ENCODE measurements at regions not wholly inside any gene's neighbourhood (a gene's known extent, or its start where the extent isn't known, plus 50 kb on each side); places are given as distances from the start of the nearest gene placed in this dataset.

GRCh38 chr3:104132566-104133403, 1233.9 kb upstream of the ALCAM start:
- no peaks in the 10 kb centered on the region for H3K36me3 ChIP-seq
- no peak for TF ChIP-seq POLR2A (IDR thresholded peaks at IDR 0.05)
- no peak for TF ChIP-seq CTCF (IDR thresholded peaks at IDR 0.05)
- no peak for TF ChIP-seq EP300 (IDR thresholded peaks at IDR 0.05)
- no peak for TF ChIP-seq POLR2AphosphoS5 (IDR thresholded peaks at IDR 0.05)
- WGBS, 2 donors, result 71 to 78% methylated on average over 2 of the region's 2 CpGs
- intact Hi-C loops (cut with DNase I), result no loop called here
- no peak for DNase-seq
- H3K4me1 ChIP-seq, result no peaks in the 10 kb centered on the region
- no peak overlapping the region for H3K4me3 ChIP-seq
- no peaks in the 10 kb centered on the region for H3K27me3 ChIP-seq
- no peak overlapping the region for H3K27ac ChIP-seq
- H3K9me3 ChIP-seq, result no peaks in the 10 kb centered on the region

GRCh38 chr3:104133630-104134029, 1233.1 kb upstream of the ALCAM start:
- 74 to 86% methylated on average over 5 of the region's 5 CpGs for WGBS, 2 donors
- no peak overlapping the region for H3K4me3 ChIP-seq
- intact Hi-C loops (cut with DNase I), result no loop called here
- DNase-seq, result no peak
- H3K9me3 ChIP-seq, result no peaks in the 10 kb centered on the region
- H3K27ac ChIP-seq, result no peak overlapping the region
- TF ChIP-seq EP300 (IDR thresholded peaks at IDR 0.05) (no peak), CTCF (IDR thresholded peaks at IDR 0.05) (no peak), POLR2AphosphoS5 (IDR thresholded peaks at IDR 0.05) (no peak), POLR2A (IDR thresholded peaks at IDR 0.05) (no peak)
- no peaks in the 10 kb centered on the region for H3K4me1 ChIP-seq
- no peaks in the 10 kb centered on the region for H3K36me3 ChIP-seq
- H3K27me3 ChIP-seq, result no peaks in the 10 kb centered on the region

GRCh38 chr3:104137116-104137515, 1229.6 kb upstream of the ALCAM start:
- Histone ChIP-seq H3K27me3 (no peaks in the 10 kb centered on the region), H3K27ac (no peak overlapping the region), H3K4me1 (no peaks in the 10 kb centered on the region), H3K4me3 (no peak overlapping the region), H3K9me3 (no peaks in the 10 kb centered on the region), H3K36me3 (no peaks in the 10 kb centered on the region)
- no peak for DNase-seq
- no peak for TF ChIP-seq POLR2A (IDR thresholded peaks at IDR 0.05)
- no peak for TF ChIP-seq POLR2AphosphoS5 (IDR thresholded peaks at IDR 0.05)
- no peak for TF ChIP-seq CTCF (IDR thresholded peaks at IDR 0.05)
- no peak for TF ChIP-seq EP300 (IDR thresholded peaks at IDR 0.05)
- intact Hi-C loops (cut with DNase I), result no loop called here
- 31 to 68% methylated on average over 4 of the region's 4 CpGs for WGBS, 2 donors

- H3K4me1 ChIP-seq, result no peaks in the 10 kb centered on the region
- DNase-seq, result no peak
- H3K9me3 ChIP-seq, result no peaks in the 10 kb centered on the region
- H3K27me3 ChIP-seq, result no peaks in the 10 kb centered on the region
- no peak overlapping the region for H3K4me3 ChIP-seq
- intact Hi-C loops (cut with DNase I), result no loop called here
- no peaks in the 10 kb centered on the region for H3K36me3 ChIP-seq
- TF ChIP-seq CTCF (IDR thresholded peaks at IDR 0.05) (no peak), EP300 (IDR thresholded peaks at IDR 0.05) (no peak), POLR2A (IDR thresholded peaks at IDR 0.05) (no peak)
- H3K27ac ChIP-seq, result no peak overlapping the region
Measured at GRCh38 chr3:104145164-104145563, 1221.5 kb upstream of the ALCAM start.

GRCh38 chr3:104149154-104149553, 1217.6 kb upstream of the ALCAM start:
- Histone ChIP-seq H3K4me1 (no peaks in the 10 kb centered on the region), H3K27me3 (no peaks in the 10 kb centered on the region), H3K36me3 (no peaks in the 10 kb centered on the region), H3K4me3 (no peak overlapping the region), H3K27ac (no peak overlapping the region), H3K9me3 (no peaks in the 10 kb centered on the region)
- TF ChIP-seq CTCF (IDR thresholded peaks at IDR 0.05), result no peak
- no peak for TF ChIP-seq POLR2A (IDR thresholded peaks at IDR 0.05)
- no peak for TF ChIP-seq POLR2AphosphoS5 (IDR thresholded peaks at IDR 0.05)
- no peak for TF ChIP-seq EP300 (IDR thresholded peaks at IDR 0.05)
- WGBS, 2 donors, result 80 to 83% methylated on average over 1 of the region's 1 CpG
- intact Hi-C loops (cut with DNase I), result no loop called here
- no peak for DNase-seq

Data from sigmoid colon (tissue), 6 donors.